ENCODE measurements at regions not wholly inside any gene's neighbourhood (a gene's known extent, or its start where the extent isn't known, plus 50 kb on each side); places are given as distances from the start of the nearest gene placed in this dataset.
"Not testable (repeated sequence)": the region's sequence is repeated elsewhere in the genome, so short reads cannot be mapped to it uniquely, and the experiment has no call there.

DNA sequence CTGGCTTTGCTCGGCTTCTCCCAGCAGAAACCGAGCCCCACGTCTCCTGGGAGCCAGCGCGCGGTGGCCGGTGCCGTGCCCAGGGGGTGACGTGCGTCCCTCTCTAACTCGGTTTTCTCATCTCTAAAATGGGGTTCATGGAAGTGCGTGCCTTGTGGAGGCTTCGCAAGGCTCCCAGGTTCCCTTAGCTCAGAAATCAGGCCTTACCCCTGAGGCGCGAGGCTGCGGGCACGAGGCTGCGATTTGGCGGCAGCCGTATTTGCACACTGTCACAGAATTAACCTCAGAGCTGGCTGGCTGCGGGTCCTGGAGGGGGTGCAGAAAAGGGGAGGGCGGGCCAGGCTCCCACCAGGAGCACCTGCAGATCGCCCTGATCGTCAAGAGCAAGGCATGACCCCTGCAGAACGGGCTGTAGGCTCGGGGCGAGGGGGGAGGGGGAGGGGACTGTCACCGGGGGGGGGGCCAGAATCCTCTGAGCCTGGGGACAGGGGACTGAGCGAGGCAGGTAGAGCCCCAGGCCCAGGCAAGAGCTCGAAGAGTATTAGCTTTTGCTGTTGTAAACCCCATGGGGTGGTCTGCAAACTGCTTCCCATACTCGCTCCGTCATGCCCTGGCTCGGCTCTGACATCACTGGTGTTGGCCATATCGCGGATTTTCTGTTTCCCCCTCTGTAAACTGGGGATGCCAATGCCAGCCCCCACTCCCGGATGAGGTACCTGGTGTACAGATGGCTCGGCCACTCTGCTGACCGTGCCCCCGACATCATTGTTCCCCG is 62.2 kb downstream of the CCNE1 start:
- no peak for DNase-seq

- no peak for DNase-seq
Measured at GRCh38 chr19:29875931-29876330, 64.1 kb downstream of the CCNE1 start.

DNA sequence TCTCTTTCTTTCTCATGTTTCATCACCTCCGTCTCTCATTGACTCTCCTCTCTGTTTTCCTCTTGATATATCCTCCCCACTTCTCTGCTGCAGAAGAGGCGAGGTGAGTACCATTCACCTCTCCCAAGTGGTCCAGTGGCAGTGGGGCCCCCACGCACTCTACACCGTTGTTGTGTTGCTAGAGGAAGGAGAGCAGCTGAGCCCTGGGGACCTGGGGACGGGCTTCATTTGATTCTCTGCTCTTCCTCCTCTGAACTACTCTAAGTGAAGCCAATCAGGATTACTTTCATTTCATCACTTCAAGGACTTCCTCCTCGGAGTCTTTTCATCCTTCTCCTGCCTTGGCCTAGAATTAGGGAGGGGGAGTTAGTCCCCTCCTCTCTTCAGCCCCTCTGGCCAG is 64.6 kb downstream of the CCNE1 start:
- no peak for DNase-seq

DNA sequence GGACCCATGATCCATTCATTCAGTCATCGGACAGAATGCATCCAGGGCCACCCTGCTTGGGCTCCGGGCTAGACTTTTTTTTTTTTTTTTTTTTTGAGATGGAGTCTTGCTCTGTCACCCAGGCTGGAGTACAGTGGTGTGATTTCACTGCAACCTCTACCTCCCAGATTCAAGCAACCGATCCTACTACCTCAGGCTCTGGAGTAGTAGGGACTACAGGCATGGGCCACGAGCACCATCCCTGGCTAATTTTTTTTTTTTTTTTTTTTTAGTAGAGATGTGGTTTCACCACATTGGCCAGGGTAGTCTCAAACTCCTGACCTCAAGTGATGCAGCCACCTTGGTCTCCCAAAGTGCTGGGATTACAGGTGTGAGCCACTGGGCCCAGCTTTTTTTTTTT is 65.1 kb downstream of the CCNE1 start:
- not testable (repeated sequence) for DNase-seq

DNA sequence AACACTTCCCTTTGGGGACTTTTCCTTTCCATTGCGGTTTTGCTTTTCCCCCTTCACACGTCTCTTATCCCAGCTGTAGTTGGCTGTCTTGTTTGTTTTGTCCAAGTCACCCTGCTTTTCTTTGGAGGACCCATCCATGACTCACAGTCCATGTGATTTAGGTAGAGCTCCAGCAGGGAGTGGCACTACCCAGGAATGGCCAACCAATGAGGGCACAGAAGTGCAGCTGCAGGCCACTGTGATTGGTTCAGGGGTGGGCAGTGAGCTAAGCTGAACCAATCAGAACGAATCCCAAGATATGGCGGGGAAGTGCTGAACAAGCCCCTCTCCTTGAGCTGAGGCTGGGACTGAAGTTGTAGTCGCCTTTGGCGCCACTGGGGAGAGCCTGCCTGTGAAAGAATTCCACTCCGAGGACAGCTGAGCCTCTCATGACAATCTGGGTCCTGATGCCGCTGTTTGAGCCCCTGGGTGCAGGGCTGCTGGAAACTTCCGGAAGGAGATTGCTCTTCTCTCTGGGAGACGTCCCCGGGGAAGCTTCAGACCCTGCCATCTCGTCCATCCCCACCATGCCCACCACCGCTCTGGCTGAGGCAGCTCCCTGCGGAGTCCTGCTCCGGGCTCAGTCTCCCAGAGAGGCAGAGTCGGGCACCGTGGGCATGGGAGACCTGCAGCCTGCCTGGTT is 62.9 kb upstream of the URI1 start:
- DNase-seq = peak; percentile 10

DNA sequence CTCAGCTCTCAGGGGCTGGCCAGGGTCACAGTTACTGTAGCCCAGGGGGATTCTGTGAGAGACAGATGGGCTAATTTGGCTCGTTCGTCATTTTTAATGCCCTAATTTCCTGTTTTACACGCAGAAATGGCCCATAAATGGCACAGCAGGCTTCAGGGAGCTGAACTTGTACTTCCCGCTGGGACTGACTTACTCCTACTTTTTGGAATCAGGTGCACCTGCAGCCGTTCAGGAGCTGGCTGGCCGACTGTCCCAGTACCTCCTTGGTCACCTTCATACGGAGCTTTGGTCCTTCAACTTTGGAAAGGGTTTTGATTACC is 62.4 kb upstream of the URI1 start:
- no peak for DNase-seq

- DNase-seq = no peak
Measured at GRCh38 chr19:29880498-29881081, 61.4 kb upstream of the URI1 start.

DNA sequence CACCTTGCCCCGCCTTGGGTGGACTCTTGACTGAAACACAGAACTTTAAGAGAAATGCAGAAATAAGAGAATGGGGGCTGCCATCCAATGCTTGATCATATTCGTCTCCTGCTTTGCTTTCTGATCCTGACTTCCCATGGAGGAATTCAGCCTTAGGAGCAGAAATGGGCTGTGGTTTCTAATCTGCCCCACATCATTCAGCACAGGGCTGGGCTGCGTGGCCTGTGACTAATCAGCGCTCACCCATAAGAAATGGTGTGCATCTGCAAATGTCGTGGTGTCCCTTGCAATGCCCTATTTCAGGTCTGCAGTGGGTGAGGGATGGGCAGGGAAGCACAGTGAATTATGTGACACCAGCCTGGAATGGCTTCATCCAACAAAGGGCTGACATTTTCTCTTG is 60.7 kb upstream of the URI1 start:
- DNase-seq = no peak

DNA sequence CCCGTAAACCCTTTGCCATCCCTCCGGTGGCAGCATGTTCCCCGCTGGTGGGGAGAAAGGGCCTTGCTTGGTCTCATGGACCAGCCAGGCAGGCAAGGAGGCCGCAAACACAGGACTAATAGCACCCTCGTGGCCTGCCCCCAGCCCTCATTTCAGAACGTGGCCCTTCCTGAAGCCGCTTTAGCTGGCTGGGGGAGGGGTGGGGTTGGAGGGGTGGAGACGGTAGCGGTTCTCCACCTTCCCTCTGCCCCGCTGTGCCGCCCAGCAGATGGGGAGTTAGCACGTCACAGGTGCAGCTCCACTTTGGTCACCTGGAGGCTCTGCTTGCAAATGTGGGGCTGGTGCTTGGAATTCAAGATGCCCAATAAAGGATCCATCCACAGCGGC is 59.3 kb upstream of the URI1 start:
- DNase-seq = no peak

DNA sequence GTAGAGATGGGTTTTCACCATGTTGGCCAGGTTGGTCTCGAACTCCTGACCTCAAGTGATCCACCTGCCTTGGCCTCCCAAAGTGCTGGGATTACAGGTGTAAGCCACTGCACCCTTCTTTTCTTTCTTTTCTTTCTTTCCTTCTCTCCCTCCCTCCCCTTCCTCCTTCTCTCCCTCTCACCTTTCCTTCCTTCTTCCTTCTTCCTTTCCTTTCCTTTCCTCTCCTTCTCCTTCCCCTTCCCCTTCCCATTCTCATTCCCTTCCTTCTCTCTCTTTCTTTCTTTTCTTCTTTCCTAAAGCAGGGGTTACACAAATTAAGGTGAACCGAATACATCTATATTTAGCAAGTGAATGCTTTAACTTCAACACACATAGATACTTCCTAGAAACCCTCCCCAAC is 58.0 kb upstream of the URI1 start:
- no peak for DNase-seq

DNA sequence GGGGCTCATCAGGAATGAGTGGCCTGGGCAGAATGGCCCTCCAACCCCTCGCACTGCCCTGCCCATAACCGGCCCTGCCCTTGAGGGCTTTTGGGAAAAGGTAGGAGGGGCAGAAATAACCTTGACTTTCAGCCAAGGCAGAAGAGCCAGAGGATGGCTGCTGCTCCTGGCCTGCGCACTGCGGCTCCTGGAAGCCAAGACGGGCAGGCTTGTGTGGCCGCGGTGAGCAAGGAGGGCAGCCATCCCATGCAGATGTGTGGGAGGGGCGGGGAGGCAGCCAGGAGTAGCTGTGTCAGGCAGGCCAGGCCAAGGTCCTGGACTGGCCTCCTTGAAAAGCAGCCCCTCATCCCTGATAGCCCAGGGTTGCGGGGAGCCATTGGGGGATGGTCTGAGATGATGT is 57.6 kb upstream of the URI1 start:
- no peak for DNase-seq

DNA sequence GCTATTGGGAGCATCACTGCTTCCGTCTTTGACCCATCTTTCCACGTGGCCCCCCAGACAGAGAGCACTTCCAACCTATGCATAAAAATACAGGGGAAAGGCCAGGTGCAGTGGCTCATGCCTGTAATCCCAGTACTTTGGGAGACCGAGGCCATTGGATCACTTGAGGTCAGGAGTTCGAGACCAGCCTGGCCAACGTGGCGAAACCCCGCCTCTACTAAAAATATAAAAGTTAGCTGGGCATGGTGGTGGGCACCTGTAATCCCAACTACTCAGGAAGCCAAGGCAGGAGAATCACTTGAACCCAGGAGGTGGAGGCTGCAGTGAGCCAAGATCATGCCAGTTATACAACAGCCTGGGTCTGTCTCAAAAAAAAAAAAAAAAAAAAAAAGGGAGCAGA is 55.9 kb upstream of the URI1 start:
- not testable (repeated sequence) for DNase-seq

DNA sequence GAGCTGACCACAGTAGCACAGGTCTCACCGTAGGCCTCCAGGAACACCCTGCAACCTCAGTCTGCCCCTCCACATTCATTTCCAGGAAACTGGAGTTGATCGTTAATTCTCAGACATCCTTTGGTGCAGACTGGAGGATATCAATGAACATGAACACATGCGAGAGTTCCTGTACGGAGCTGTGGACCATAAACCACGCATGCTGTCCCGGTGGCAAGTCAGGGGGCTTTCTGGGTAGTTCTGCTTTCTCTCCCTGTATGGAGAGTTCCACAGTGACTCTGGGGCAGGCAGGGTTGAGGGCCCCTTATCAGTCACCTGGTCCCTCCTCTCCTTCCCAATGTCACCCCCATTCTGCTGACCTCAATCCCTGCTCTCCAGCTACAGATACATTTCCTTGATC is 55.5 kb upstream of the URI1 start:
- DNase-seq = peak; percentile 40

DNA sequence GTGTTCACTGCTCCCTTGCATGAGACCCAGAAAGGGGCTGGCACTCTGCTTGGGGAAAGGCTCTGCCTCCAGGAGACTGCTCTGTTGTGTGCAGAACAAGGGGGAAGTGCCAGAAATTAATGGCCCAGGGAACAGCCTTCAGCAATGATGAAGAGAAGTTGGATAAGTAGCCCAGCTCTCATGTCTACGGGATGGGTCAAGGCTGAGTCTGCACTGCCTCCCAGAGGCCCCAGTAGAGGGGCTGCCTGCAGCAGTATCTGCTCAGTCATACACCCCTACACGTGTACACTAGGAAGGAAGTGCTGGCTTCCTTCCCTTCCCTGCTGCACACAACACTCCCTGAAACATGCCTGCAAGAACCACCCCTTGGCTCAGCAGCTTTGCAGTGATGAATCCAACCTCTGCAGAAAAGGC is 54.6 kb upstream of the URI1 start:
- DNase-seq = peak; percentile 91

DNA sequence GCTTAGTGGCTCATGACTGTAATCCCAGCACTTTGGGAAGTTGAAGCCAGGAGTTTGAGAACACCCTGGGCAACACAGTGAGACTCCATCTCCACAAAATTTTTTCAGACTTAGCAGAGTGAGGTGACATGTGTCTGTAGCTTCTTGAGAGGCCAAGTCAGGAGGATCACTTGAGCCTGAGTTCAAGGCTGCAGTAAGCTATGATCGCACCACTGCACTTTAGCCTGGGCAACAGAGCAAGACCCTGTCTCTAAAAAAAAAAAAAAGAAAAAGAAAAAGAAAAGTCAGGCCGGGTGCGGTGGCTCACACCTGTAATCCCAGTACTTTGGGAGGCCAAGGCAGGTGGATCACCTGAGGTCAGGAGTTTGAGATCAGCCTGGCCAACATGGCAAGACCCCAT is 54.0 kb upstream of the URI1 start:
- DNase-seq = not testable (repeated sequence)

- DNase-seq = no peak
Measured at GRCh38 chr19:29889702-29890101, 52.3 kb upstream of the URI1 start.

DNA sequence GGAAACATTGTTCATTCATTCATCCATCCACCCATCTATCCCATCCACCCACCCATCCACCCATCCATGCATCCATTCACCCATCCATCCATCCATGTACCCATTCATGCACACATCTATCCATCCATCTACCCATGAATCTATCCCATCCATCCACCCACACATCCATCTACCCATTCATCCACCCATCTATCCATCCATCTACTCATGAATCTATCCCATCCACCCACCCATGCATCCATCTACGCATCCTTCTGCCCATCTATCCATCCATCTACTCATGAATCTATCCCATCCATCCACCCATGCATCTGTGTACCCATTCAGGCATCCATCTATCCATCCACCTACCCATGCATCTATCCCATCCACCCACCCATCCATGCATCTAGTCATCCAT is 51.6 kb upstream of the URI1 start:
- no peak for DNase-seq
